CD8-positive, alpha-beta memory T cell (primary cell): ENCODE measurements at regions not wholly inside any gene's neighbourhood (a gene's known extent, or its start where the extent isn't known, plus 50 kb on each side); places are given as distances from the start of the nearest gene placed in this dataset.

Experiments
- CTCF ChIA-PET: fragments of 350-600 bp; sonication (Branson Sonifier 250); formaldehyde crosslinking; loops from one replicate; lab custom pipeline; 2021; ENCODE audit warnings: antibody characterized with exemption; lab: Charles Lee
- POLR2A ChIA-PET: fragments of 350-600 bp; sonication (Branson Sonifier 250); formaldehyde crosslinking; loops from one replicate; lab custom pipeline; 2021; ENCODE audit warnings: antibody characterized with exemption; lab: Charles Lee
- DNase-seq, 5 donors: peaks; one replicate each; pipeline versions ENCODE4 v3.0.0 to v3.0.0-alpha.2; 2020 to 2022; ENCODE audit warnings: mixed read lengths in 1 of 5
- H3K27ac ChIP-seq: one replicate; pipeline ENCODE4 v1.7.0; 2013; ENCODE audit warnings: low read depth, mild to moderate bottlenecking, low read length, moderate library complexity
- H3K27me3 ChIP-seq: 2 replicates; pipeline ENCODE4 v1.7.0; 2013; ENCODE audit warnings: low read length, mild to moderate bottlenecking; ENCODE audit not compliant: insufficient read depth, poor library complexity, severe bottlenecking
- H3K36me3 ChIP-seq: 2 replicates; pipeline ENCODE4 v1.7.0; 2013; ENCODE audit warnings: mild to moderate bottlenecking, low read length, moderate library complexity; ENCODE audit not compliant: insufficient read depth
- H3K4me1 ChIP-seq: 2 replicates; pipeline ENCODE4 v1.7.0; 2013; ENCODE audit warnings: mild to moderate bottlenecking, low read length, moderate library complexity; ENCODE audit not compliant: insufficient read depth
- H3K4me3 ChIP-seq: 2 replicates; pipeline ENCODE4 v1.7.0; 2013; ENCODE audit warnings: mild to moderate bottlenecking, low read length
- H3K9me3 ChIP-seq: 2 replicates; pipeline ENCODE4 v1.7.0; 2013; ENCODE audit warnings: mild to moderate bottlenecking, low read length
- H3K27ac Mint-ChIP-seq, 8 donors: one replicate each; pipeline ENCODE4 v1.8.0; 2020 to 2021; ENCODE audit warnings: mixed read lengths in 8 of 8, mild to moderate bottlenecking in 6 of 8, inconsistent platforms in 3 of 8, moderate library complexity in 3 of 8
- H3K27me3 Mint-ChIP-seq, 2 donors: one replicate each; pipeline ENCODE4 v1.8.0; 2020 to 2021; ENCODE audit warnings: mixed read lengths in 2 of 2, mild to moderate bottlenecking in 1 of 2, moderate library complexity in 1 of 2
- H3K36me3 Mint-ChIP-seq, 3 donors: one replicate each; pipeline ENCODE4 v1.8.0; 2020 to 2021; ENCODE audit warnings: mixed read lengths in 3 of 3, inconsistent platforms in 1 of 3, mild to moderate bottlenecking in 1 of 3
- H3K4me1 Mint-ChIP-seq, 3 donors: one replicate each; pipeline ENCODE4 v1.8.0; 2020 to 2021; ENCODE audit warnings: mixed read lengths in 3 of 3, inconsistent platforms in 1 of 3, mild to moderate bottlenecking in 1 of 3
- H3K4me3 Mint-ChIP-seq, 7 donors: one replicate each; pipeline ENCODE4 v1.8.0; 2020 to 2021; ENCODE audit warnings: mixed read lengths in 7 of 7, mild to moderate bottlenecking in 6 of 7, moderate library complexity in 4 of 7, inconsistent platforms in 2 of 7
- H3K9me3 Mint-ChIP-seq, 5 donors: one replicate each; pipeline ENCODE4 v1.8.0; 2020 to 2022; ENCODE audit warnings: mixed read lengths in 5 of 5, mild to moderate bottlenecking in 3 of 5, moderate library complexity in 2 of 5, inconsistent platforms in 1 of 5

- H3K9me3 Mint-ChIP-seq = peaks cover 6 to 21% (median 13%) of the 10 kb centered on the region in 5 donors
- no peak for DNase-seq
- no peaks in the 10 kb centered on the region for H3K27me3 Mint-ChIP-seq
- Histone ChIP-seq H3K27ac (no peak overlapping the region), H3K4me3 (no peak overlapping the region), H3K27me3 (no peaks in the 10 kb centered on the region), H3K4me1 (no peaks in the 10 kb centered on the region), H3K9me3 (no peaks in the 10 kb centered on the region), H3K36me3 (no peaks in the 10 kb centered on the region)
- no peaks in the 10 kb centered on the region for H3K36me3 Mint-ChIP-seq
- no peak overlapping the region for H3K27ac Mint-ChIP-seq
- no peaks in the 10 kb centered on the region for H3K4me1 Mint-ChIP-seq
- H3K4me3 Mint-ChIP-seq = no peak overlapping the region
- ChIA-PET POLR2A (no interaction called here), CTCF (no interaction called here)
Observed at GRCh38 chr6:66396145-66396544, 689.1 kb upstream of the EYS start.

- H3K27ac ChIP-seq = no peak overlapping the region
- H3K9me3 ChIP-seq = no peaks in the 10 kb centered on the region
- H3K27me3 ChIP-seq = no peaks in the 10 kb centered on the region
- CTCF ChIA-PET = no interaction called here
- POLR2A ChIA-PET = no interaction called here
- Mint-ChIP-seq H3K27ac (no peak overlapping the region), H3K4me1 (no peaks in the 10 kb centered on the region), H3K4me3 (no peak overlapping the region), H3K9me3 (peaks cover 2 to 37% (median 11%) of the 10 kb centered on the region in 5 donors), H3K36me3 (no peaks in the 10 kb centered on the region), H3K27me3 (no peaks in the 10 kb centered on the region)
- no peak overlapping the region for H3K4me3 ChIP-seq
- no peak for DNase-seq
- H3K36me3 ChIP-seq = no peaks in the 10 kb centered on the region
- H3K4me1 ChIP-seq = no peaks in the 10 kb centered on the region
Observed at GRCh38 chr6:66390393-66390792, 683.4 kb upstream of the EYS start.

GRCh38 chr6:66376001-66376400 is 669.0 kb upstream of the EYS start:
- no peak for DNase-seq
- Mint-ChIP-seq H3K4me3 (no peak overlapping the region), H3K4me1 (no peaks in the 10 kb centered on the region), H3K9me3 (peaks cover 8 to 25% (median 14%) of the 10 kb centered on the region in 5 donors), H3K36me3 (no peaks in the 10 kb centered on the region), H3K27me3 (no peaks in the 10 kb centered on the region), H3K27ac (no peak overlapping the region)
- ChIA-PET POLR2A (no interaction called here), CTCF (no interaction called here)
- Histone ChIP-seq H3K36me3 (no peaks in the 10 kb centered on the region), H3K9me3 (no peaks in the 10 kb centered on the region), H3K4me1 (no peaks in the 10 kb centered on the region), H3K27me3 (no peaks in the 10 kb centered on the region), H3K27ac (no peak overlapping the region), H3K4me3 (no peak overlapping the region)

GRCh38 chr6:66369407-66369806 is 662.4 kb upstream of the EYS start:
- Mint-ChIP-seq H3K27ac (no peak overlapping the region), H3K4me3 (no peak overlapping the region), H3K27me3 (no peaks in the 10 kb centered on the region), H3K36me3 (no peaks in the 10 kb centered on the region), H3K9me3 (peaks cover 9 to 40% (median 14%) of the 10 kb centered on the region in 5 donors), H3K4me1 (no peaks in the 10 kb centered on the region)
- Histone ChIP-seq H3K4me3 (no peak overlapping the region), H3K36me3 (no peaks in the 10 kb centered on the region), H3K9me3 (no peaks in the 10 kb centered on the region), H3K27me3 (no peaks in the 10 kb centered on the region), H3K27ac (no peak overlapping the region), H3K4me1 (no peaks in the 10 kb centered on the region)
- ChIA-PET POLR2A (no interaction called here), CTCF (no interaction called here)
- DNase-seq = no peak

GRCh38 chr6:66362888-66363287 is 655.9 kb upstream of the EYS start:
- Histone ChIP-seq H3K4me3 (no peak overlapping the region), H3K27me3 (no peaks in the 10 kb centered on the region), H3K27ac (no peak overlapping the region), H3K9me3 (no peaks in the 10 kb centered on the region), H3K36me3 (no peaks in the 10 kb centered on the region), H3K4me1 (no peaks in the 10 kb centered on the region)
- Mint-ChIP-seq H3K27me3 (no peaks in the 10 kb centered on the region), H3K27ac (no peak overlapping the region), H3K36me3 (no peaks in the 10 kb centered on the region), H3K4me3 (no peak overlapping the region), H3K9me3 (peaks cover 2 to 16% (median 7%) of the 10 kb centered on the region in 5 donors), H3K4me1 (no peaks in the 10 kb centered on the region)
- CTCF ChIA-PET = no interaction called here
- POLR2A ChIA-PET = no interaction called here
- no peak for DNase-seq

GRCh38 chr6:66361886-66362285 is 654.9 kb upstream of the EYS start:
- H3K36me3 Mint-ChIP-seq = no peaks in the 10 kb centered on the region
- H3K9me3 ChIP-seq = no peaks in the 10 kb centered on the region
- H3K36me3 ChIP-seq = no peaks in the 10 kb centered on the region
- H3K27me3 Mint-ChIP-seq = no peaks in the 10 kb centered on the region
- H3K27me3 ChIP-seq = no peaks in the 10 kb centered on the region
- POLR2A ChIA-PET = no interaction called here
- H3K27ac Mint-ChIP-seq = no peak overlapping the region
- H3K4me1 Mint-ChIP-seq = no peaks in the 10 kb centered on the region
- DNase-seq = no peak
- no peak overlapping the region for H3K4me3 ChIP-seq
- H3K4me1 ChIP-seq = no peaks in the 10 kb centered on the region
- H3K9me3 Mint-ChIP-seq = peaks cover 3 to 18% (median 5%) of the 10 kb centered on the region in 5 donors
- CTCF ChIA-PET = no interaction called here
- no peak overlapping the region for H3K27ac ChIP-seq
- no peak overlapping the region for H3K4me3 Mint-ChIP-seq

- no peaks in the 10 kb centered on the region for H3K27me3 Mint-ChIP-seq
- no peak overlapping the region for H3K4me3 ChIP-seq
- H3K4me3 Mint-ChIP-seq = no peak overlapping the region
- no peaks in the 10 kb centered on the region for H3K36me3 Mint-ChIP-seq
- no peaks in the 10 kb centered on the region for H3K36me3 ChIP-seq
- no peaks in the 10 kb centered on the region for H3K27me3 ChIP-seq
- H3K27ac ChIP-seq = no peak overlapping the region
- DNase-seq = no peak
- H3K9me3 ChIP-seq = no peaks in the 10 kb centered on the region
- CTCF ChIA-PET = no interaction called here
- H3K4me1 ChIP-seq = no peaks in the 10 kb centered on the region
- no peaks in the 10 kb centered on the region for H3K4me1 Mint-ChIP-seq
- H3K9me3 Mint-ChIP-seq = peaks cover 0 to 4% (median 4%) of the 10 kb centered on the region in 5 donors
- POLR2A ChIA-PET = no interaction called here
- H3K27ac Mint-ChIP-seq = no peak overlapping the region
Observed at GRCh38 chr6:66357781-66358180, 650.8 kb upstream of the EYS start.

GRCh38 chr6:66355471-66355870 is 648.4 kb upstream of the EYS start:
- no peaks in the 10 kb centered on the region for H3K27me3 Mint-ChIP-seq
- peaks cover 0 to 18% (median 4%) of the 10 kb centered on the region in 5 donors for H3K9me3 Mint-ChIP-seq
- H3K36me3 Mint-ChIP-seq = no peaks in the 10 kb centered on the region
- H3K4me1 Mint-ChIP-seq = no peaks in the 10 kb centered on the region
- H3K36me3 ChIP-seq = no peaks in the 10 kb centered on the region
- CTCF ChIA-PET = no interaction called here
- H3K4me3 ChIP-seq = no peak overlapping the region
- H3K27me3 ChIP-seq = no peaks in the 10 kb centered on the region
- no peak for DNase-seq
- no peak overlapping the region for H3K27ac Mint-ChIP-seq
- no peak overlapping the region for H3K4me3 Mint-ChIP-seq
- POLR2A ChIA-PET = no interaction called here
- no peaks in the 10 kb centered on the region for H3K4me1 ChIP-seq
- H3K9me3 ChIP-seq = no peaks in the 10 kb centered on the region
- no peak overlapping the region for H3K27ac ChIP-seq

- H3K36me3 Mint-ChIP-seq = no peaks in the 10 kb centered on the region
Observed at GRCh38 chr6:66344796-66345195, 637.8 kb upstream of the EYS start.

More at GRCh38 chr6:66344796-66345195, 637.8 kb upstream of the EYS start:
- Histone ChIP-seq H3K27ac (no peak overlapping the region), H3K4me3 (no peak overlapping the region), H3K27me3 (no peaks in the 10 kb centered on the region), H3K4me1 (no peaks in the 10 kb centered on the region), H3K9me3 (no peaks in the 10 kb centered on the region), H3K36me3 (no peaks in the 10 kb centered on the region)
- ChIA-PET CTCF (no interaction called here), POLR2A (no interaction called here)
- DNase-seq = no peak
- peaks cover 7 to 28% (median 14%) of the 10 kb centered on the region in 5 donors for H3K9me3 Mint-ChIP-seq
- H3K27me3 Mint-ChIP-seq = no peaks in the 10 kb centered on the region
- no peak overlapping the region for H3K4me3 Mint-ChIP-seq
- no peak overlapping the region for H3K27ac Mint-ChIP-seq
- no peaks in the 10 kb centered on the region for H3K4me1 Mint-ChIP-seq
